OCI-LY7 (cell line): ENCODE measurements at regions not wholly inside any gene's neighbourhood (a gene's known extent, or its start where the extent isn't known, plus 50 kb on each side); places are given as distances from the start of the nearest gene placed in this dataset.

Experiments
- CTCF ChIP-seq: fragments of 200-600 bp; sonication (generic); conservative IDR thresholded peaks from 2 replicates; pipeline ENCODE4 v1.5.1; 2014; ENCODE audit warnings: mild to moderate bottlenecking, antibody characterized with exemption, low read length, moderate library complexity, mixed read lengths
- EZH2phosphoT487 ChIP-seq: fragments of 200-600 bp; sonication (generic); IDR thresholded peaks from 2 replicates; pipeline ENCODE4 v1.6.1; 2018; ENCODE audit warnings: low read depth, borderline replicate concordance, mild to moderate bottlenecking, mixed run types, antibody characterized with exemption, low read length, moderate library complexity, mixed read lengths

GRCh38 chr13:47147812-47148119, 250.9 kb upstream of the HTR2A start:
- TF ChIP-seq CTCF = no peak
- no peak for TF ChIP-seq EZH2phosphoT487
